HepG2 (cell line): ENCODE measurements at regions not wholly inside any gene's neighbourhood (a gene's known extent, or its start where the extent isn't known, plus 50 kb on each side); places are given as distances from the start of the nearest gene placed in this dataset.

Source experiments
- ATAC-seq: fragments of 200-7000 bp; cut with Tn5 transposase; 3 replicates; pipeline ENCODE4 v1.9.1; 2020; ENCODE audit warnings: mild to moderate bottlenecking, moderate library complexity
- BruUV-seq: library from RNA; stranded (reverse); fragments of 400-500 nt; replicated peaks from 2 replicates; lab custom pipeline; 2021; lab: Mats Ljungman, UMichigan
- CTCF ChIA-PET: fragments of 300-600 bp; formaldehyde crosslinking; extraction: SDS; loops from one replicate; lab custom pipeline; 2021; ENCODE audit warnings: low total read pairs, inconsistent platforms, low intra/inter-chr PET ratio; lab: Yijun Ruan, JAX
- POLR2A ChIA-PET: fragments of 350-600 bp; sonication (Branson Sonifier 250); formaldehyde crosslinking; loops from one replicate; lab custom pipeline; 2020; ENCODE audit warnings: antibody characterized with exemption, inconsistent platforms; lab: Yijun Ruan, JAX
- DNase-seq: peaks from one replicate; pipeline ENCODE4 v3.0.0-alpha.2; 2015; ENCODE audit warnings: low spot score
- FAIRE-seq: peaks from 3 replicates; lab custom pipeline; 2011; peaks lifted over from hg19 to GRCh38; lab: Jason Lieb, UNC
- H2AFZ ChIP-seq: one replicate; pipeline ENCODE4 v1.6.1; 2011; ENCODE audit warnings: low read length, inconsistent platforms
- H3K27ac ChIP-seq: fragments of 300-600 bp; 3 replicates; pipeline ENCODE4 v1.8.0; 2011; ENCODE audit warnings: mixed run types, mild to moderate bottlenecking, mixed read lengths, low read length, inconsistent platforms; ENCODE audit not compliant: insufficient read depth; ENCODE audit errors: extremely low read length
- H3K27me3 ChIP-seq, 2 experiments: fragments of 200-600 bp in 1 of 2; 2 replicates in 1 of 2; 3 replicates in 1 of 2; pipeline versions ENCODE4 v1.6.0 to v1.8.0; 2011; ENCODE audit warnings: low read length in 2 of 2, mild to moderate bottlenecking in 2 of 2, moderate library complexity in 2 of 2, inconsistent platforms in 1 of 2; ENCODE audit not compliant: insufficient read depth in 2 of 2, control insufficient read depth in 1 of 2
- H3K36me3 ChIP-seq, 2 experiments: fragments of 200-600 bp in 1 of 2; replicated peaks in 1 of 2; 2 replicates in 1 of 2; 3 replicates in 1 of 2; pipeline versions ENCODE4 v1.5.1 to v1.8.0; 2011; ENCODE audit warnings: low read length in 2 of 2, inconsistent platforms in 1 of 2; ENCODE audit not compliant: insufficient read depth in 2 of 2, control insufficient read depth in 1 of 2
- H3K4me1 ChIP-seq: 2 replicates; pipeline ENCODE4 v1.5.1; 2012; ENCODE audit warnings: low read length, inconsistent platforms; ENCODE audit not compliant: insufficient read depth
- H3K4me2 ChIP-seq: 2 replicates; pipeline ENCODE4 v1.6.0; 2011; ENCODE audit warnings: low read depth, low read length, inconsistent platforms
- H3K4me3 ChIP-seq, 3 experiments: fragments of 200-600 bp in 1 of 3; sonication (generic), shearing (Covaris generic) in 1 of 3; replicated peaks in 1 of 3; 2 replicates each; pipeline ENCODE4 v1.5.1; 2011 to 2016; ENCODE audit warnings: low read length in 3 of 3, inconsistent platforms in 2 of 3, low read depth in 2 of 3, mild to moderate bottlenecking in 2 of 3, control low read depth in 1 of 3, mixed read lengths in 1 of 3; ENCODE audit not compliant: insufficient read depth in 1 of 3
- H3K79me2 ChIP-seq: one replicate; pipeline ENCODE4 v1.6.1; 2011; ENCODE audit warnings: low read length, inconsistent platforms; ENCODE audit not compliant: insufficient read depth
- H3K9ac ChIP-seq: 2 replicates; pipeline ENCODE4 v1.6.0; 2011; ENCODE audit warnings: mild to moderate bottlenecking, low read depth, low read length, inconsistent platforms; ENCODE audit not compliant: insufficient read depth
- H3K9me3 ChIP-seq: 2 replicates; pipeline ENCODE4 v1.5.1; 2012; ENCODE audit warnings: mild to moderate bottlenecking, low read length
- H4K20me1 ChIP-seq: 2 replicates; pipeline ENCODE4 v1.6.0; 2011; ENCODE audit warnings: inconsistent platforms, mild to moderate bottlenecking, low read length, moderate library complexity; ENCODE audit not compliant: insufficient read depth
- GMEB1 ChIP-seq: sonication (generic); formaldehyde crosslinking; IDR thresholded peaks from 2 replicates; pipeline ENCODE4 v1.5.1; 2020; ENCODE audit warnings: missing genetic modification reagents, mild to moderate bottlenecking, borderline replicate concordance
- MXI1 ChIP-seq: IDR thresholded peaks from 3 replicates; pipeline ENCODE4 v1.6.1; 2012; ENCODE audit warnings: low read depth, low read length, inconsistent platforms, borderline replicate concordance
- REST ChIP-seq, 2 experiments: IDR thresholded peaks; 2 replicates each; pipeline ENCODE4 v1.6.1; 2011 to 2012; ENCODE audit warnings: low read length in 2 of 2, borderline replicate concordance in 1 of 2, low read depth in 1 of 2, mild to moderate bottlenecking in 1 of 2, moderate library complexity in 1 of 2
- ZBTB25 ChIP-seq: IDR thresholded peaks from 2 replicates; pipeline ENCODE4 v1.6.1; 2018; ENCODE audit warnings: missing genetic modification reagents
- ZNF703 ChIP-seq: sonication (generic); formaldehyde crosslinking; IDR thresholded peaks from 2 replicates; pipeline ENCODE4 v1.5.1; 2020; ENCODE audit warnings: missing genetic modification reagents, mild to moderate bottlenecking, moderate library complexity, borderline replicate concordance
- ZNF850 ChIP-seq: sonication (generic); formaldehyde crosslinking; conservative IDR thresholded peaks from 2 replicates; pipeline ENCODE4 v1.9.0; 2021; ENCODE audit warnings: mild to moderate bottlenecking, missing genetic modification reagents
- WGBS: methylation state at CpG from one replicate; pipeline ENCODE4 v1.1.6; 2017; ENCODE audit warnings: low lambda C conversion rate; 5-methylcytosine and 5-hydroxymethylcytosine counted together
- in situ Hi-C: cut with HindIII; loops from 2 replicates; pipeline ENCODE4 v1.10.0; 2017; ENCODE audit warnings: low pct_unique_long_range_greater_than_20kb; ENCODE audit not compliant: extremely low pct_ligation_motif_present
- intact Hi-C: fragments of 100-400 bp; cut with micrococcal nuclease; formaldehyde crosslinking; loops from one replicate; pipeline ENCODE4 v1.10.0; 2022; ENCODE audit not compliant: unreplicated experiment

GRCh38 chr18:60686142-60686541 is 313.6 kb upstream of the MC4R start:
- no peaks in the 10 kb centered on the region for H3K4me1 ChIP-seq
- no peak overlapping the region for H2AFZ ChIP-seq
- in situ Hi-C loops (loop anchor here (10.0 kb wide), 1 partner anchor 819 kb away; no protein-coding TSS in a partner anchor), intact Hi-C loops (loop anchor here (10.0 kb wide), 1 partner anchor 701 kb away; no protein-coding TSS in a partner anchor)
- BruUV-seq: no TSS peak
- no peaks in the 10 kb centered on the region for H4K20me1 ChIP-seq
- no peaks in the 10 kb centered on the region for H3K79me2 ChIP-seq
- no peak overlapping the region for H3K4me3 ChIP-seq
- no peak overlapping the region for H3K9ac ChIP-seq
- ATAC-seq: no peak
- ChIA-PET POLR2A (no interaction called here), CTCF (no interaction called here)
- H3K36me3 ChIP-seq: no peaks in the 10 kb centered on the region
- no peaks in the 10 kb centered on the region for H3K9me3 ChIP-seq
- H3K27me3 ChIP-seq: no peaks in the 10 kb centered on the region
- no peak overlapping the region for H3K27ac ChIP-seq
- TF ChIP-seq ZNF850 (no peak), REST (IDR thresholded peaks at IDR 0.05; ENCODE audit: borderline replicate concordance in 1 of 2, low read depth in 1 of 2, low read length in 2 of 2) (0 out of 4 replicates have a peak, but pooled peaks of 1 of the 2 experiments have one; percentile 15), MXI1 (no peak), ZBTB25 (CRISPR knock-in tag) (no peak), GMEB1 (CRISPR knock-in tag) (no peak), ZNF703 (CRISPR knock-in tag) (no peak)
- no peak for FAIRE-seq
- 0% methylated on average over 3 of the region's 3 CpGs for WGBS
- H3K4me2 ChIP-seq: no peak overlapping the region
- DNase-seq: no peak
